ENCODE measurements at regions not wholly inside any gene's neighbourhood (a gene's known extent, or its start where the extent isn't known, plus 50 kb on each side); places are given as distances from the start of the nearest gene placed in this dataset.

GRCh38 chr9:13627502-13627901 is 348.0 kb upstream of the MPDZ start:
- Histone ChIP-seq H3K27me3 (no peaks in the 10 kb centered on the region), H3K27ac (no peak overlapping the region), H3K4me1 (ENCODE audit: insufficient read depth) (no peaks in the 10 kb centered on the region), H3K9me3 (no peaks in the 10 kb centered on the region), H3K36me3 (no peaks in the 10 kb centered on the region), H3K4me3 (no peak overlapping the region)
- WGBS, 3 donors, result 88 to 98% (median 94%) methylated on average over 3 of the region's 3 CpGs
- TF ChIP-seq POLR2A (IDR thresholded peaks at IDR 0.05) (no peak), EP300 (IDR thresholded peaks at IDR 0.05) (no peak)
- TF ChIP-seq, protein P1, sequence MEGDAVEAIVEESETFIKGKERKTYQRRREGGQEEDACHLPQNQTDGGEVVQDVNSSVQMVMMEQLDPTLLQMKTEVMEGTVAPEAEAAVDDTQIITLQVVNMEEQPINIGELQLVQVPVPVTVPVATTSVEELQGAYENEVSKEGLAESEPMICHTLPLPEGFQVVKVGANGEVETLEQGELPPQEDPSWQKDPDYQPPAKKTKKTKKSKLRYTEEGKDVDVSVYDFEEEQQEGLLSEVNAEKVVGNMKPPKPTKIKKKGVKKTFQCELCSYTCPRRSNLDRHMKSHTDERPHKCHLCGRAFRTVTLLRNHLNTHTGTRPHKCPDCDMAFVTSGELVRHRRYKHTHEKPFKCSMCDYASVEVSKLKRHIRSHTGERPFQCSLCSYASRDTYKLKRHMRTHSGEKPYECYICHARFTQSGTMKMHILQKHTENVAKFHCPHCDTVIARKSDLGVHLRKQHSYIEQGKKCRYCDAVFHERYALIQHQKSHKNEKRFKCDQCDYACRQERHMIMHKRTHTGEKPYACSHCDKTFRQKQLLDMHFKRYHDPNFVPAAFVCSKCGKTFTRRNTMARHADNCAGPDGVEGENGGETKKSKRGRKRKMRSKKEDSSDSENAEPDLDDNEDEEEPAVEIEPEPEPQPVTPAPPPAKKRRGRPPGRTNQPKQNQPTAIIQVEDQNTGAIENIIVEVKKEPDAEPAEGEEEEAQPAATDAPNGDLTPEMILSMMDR (IDR thresholded peaks at IDR 0.05), result no peak
- no peak for DNase-seq
- intact Hi-C loops (cut with DNase I), result no loop called here

GRCh38 chr9:13627071-13627470 is 347.6 kb upstream of the MPDZ start:
- intact Hi-C loops (cut with DNase I), result no loop called here
- WGBS, 3 donors, result 97 to 98% (median 97%) methylated on average over 3 of the region's 3 CpGs

DNA sequence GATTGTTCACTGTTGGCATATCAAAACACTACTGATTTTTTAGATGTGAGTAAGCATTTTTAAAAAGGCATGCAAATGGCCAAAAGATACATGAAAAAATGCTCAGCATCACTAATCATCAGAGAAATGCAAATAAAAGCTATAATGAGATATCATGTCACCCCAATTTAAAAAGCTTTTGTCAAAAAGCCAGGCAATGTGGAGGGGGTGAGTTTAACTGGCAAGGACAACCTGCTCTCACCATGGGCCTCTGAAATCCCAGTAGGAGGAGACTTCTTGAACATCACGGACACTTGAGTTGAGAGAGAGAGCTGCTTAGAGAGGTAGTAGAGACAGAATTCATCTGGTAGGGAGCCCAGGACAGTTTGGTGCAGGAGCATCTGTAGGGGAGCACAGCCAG is 347.1 kb upstream of the MPDZ start:
- Histone ChIP-seq H3K27me3 (no peaks in the 10 kb centered on the region), H3K4me3 (no peak overlapping the region), H3K4me1 (ENCODE audit: insufficient read depth) (no peaks in the 10 kb centered on the region), H3K9me3 (no peaks in the 10 kb centered on the region), H3K36me3 (no peaks in the 10 kb centered on the region), H3K27ac (no peak overlapping the region)
- intact Hi-C loops (cut with DNase I), result no loop called here
- no peak for DNase-seq
- no peak for TF ChIP-seq POLR2A (IDR thresholded peaks at IDR 0.05)
- TF ChIP-seq, protein P1 (IDR thresholded peaks at IDR 0.05), result no peak
- no peak for TF ChIP-seq EP300 (IDR thresholded peaks at IDR 0.05)
- 58 to 68% (median 63%) methylated on average over 1 of the region's 1 CpG for WGBS, 3 donors

More at GRCh38 chr9:13627071-13627470, 347.6 kb upstream of the MPDZ start:
- no peak overlapping the region for H3K4me3 ChIP-seq
- no peaks in the 10 kb centered on the region for H3K36me3 ChIP-seq
- TF ChIP-seq EP300 (IDR thresholded peaks at IDR 0.05) (no peak), POLR2A (IDR thresholded peaks at IDR 0.05) (no peak)
- TF ChIP-seq, protein P1 (IDR thresholded peaks at IDR 0.05), result no peak
- H3K9me3 ChIP-seq, result no peaks in the 10 kb centered on the region
- no peaks in the 10 kb centered on the region for H3K27me3 ChIP-seq
- no peaks in the 10 kb centered on the region for H3K4me1 ChIP-seq (ENCODE audit: insufficient read depth)
- H3K27ac ChIP-seq, result no peak overlapping the region
- no peak for DNase-seq

- H3K36me3 ChIP-seq, result no peaks in the 10 kb centered on the region
- H3K9me3 ChIP-seq, result no peaks in the 10 kb centered on the region
- no peak overlapping the region for H3K4me3 ChIP-seq
- no peaks in the 10 kb centered on the region for H3K27me3 ChIP-seq
- TF ChIP-seq, protein P1 (IDR thresholded peaks at IDR 0.05), result no peak
- TF ChIP-seq POLR2A (IDR thresholded peaks at IDR 0.05) (no peak), EP300 (IDR thresholded peaks at IDR 0.05) (no peak)
- no peaks in the 10 kb centered on the region for H3K4me1 ChIP-seq (ENCODE audit: insufficient read depth)
- intact Hi-C loops (cut with DNase I), result no loop called here
- H3K27ac ChIP-seq, result no peak overlapping the region
- DNase-seq, result no peak
- 68 to 77% (median 75%) methylated on average over 6 of the region's 6 CpGs for WGBS, 3 donors
Observed at GRCh38 chr9:13621872-13622564, 342.5 kb upstream of the MPDZ start.
